ENCODE measurements at regions not wholly inside any gene's neighbourhood (a gene's known extent, or its start where the extent isn't known, plus 50 kb on each side); places are given as distances from the start of the nearest gene placed in this dataset.
"Not testable (repeated sequence)": the region's sequence is repeated elsewhere in the genome, so short reads cannot be mapped to it uniquely, and the experiment has no call there.

- no peak for DNase-seq
- no peak for TF ChIP-seq GATA1 (IDR thresholded peaks at IDR 0.05; ENCODE audit: low read depth, low read length)
- no peak for TF ChIP-seq POLR2A (IDR thresholded peaks at IDR 0.05; ENCODE audit: low read length)
Observed at GRCh38 chr6:1227600-1227934, 84.3 kb upstream of the FOXQ1 start.

- DNase-seq, result no peak
- TF ChIP-seq GATA1 (IDR thresholded peaks at IDR 0.05; ENCODE audit: low read depth, low read length) (no peak), POLR2A (IDR thresholded peaks at IDR 0.05; ENCODE audit: low read length) (no peak)
Observed at GRCh38 chr6:1226277-1227099, 85.4 kb upstream of the FOXQ1 start.

- TF ChIP-seq GATA1 (IDR thresholded peaks at IDR 0.05; ENCODE audit: low read depth, low read length) (no peak), POLR2A (IDR thresholded peaks at IDR 0.05; ENCODE audit: low read length) (no peak)
- no peak for DNase-seq
Observed at GRCh38 chr6:1224514-1224913, 87.4 kb upstream of the FOXQ1 start.

GRCh38 chr6:1222728-1223595 lies 88.9 kb upstream of the FOXQ1 start:
- TF ChIP-seq POLR2A (IDR thresholded peaks at IDR 0.05; ENCODE audit: low read length), result no peak
- TF ChIP-seq GATA1 (IDR thresholded peaks at IDR 0.05; ENCODE audit: low read depth, low read length), result no peak
- DNase-seq, result no peak

GRCh38 chr6:1217396-1217795 lies 94.5 kb upstream of the FOXQ1 start:
- TF ChIP-seq POLR2A (IDR thresholded peaks at IDR 0.05; ENCODE audit: low read length) (no peak), GATA1 (IDR thresholded peaks at IDR 0.05; ENCODE audit: low read depth, low read length) (no peak)

GRCh38 chr6:1216488-1216974 lies 95.4 kb upstream of the FOXQ1 start:
- TF ChIP-seq POLR2A (IDR thresholded peaks at IDR 0.05; ENCODE audit: low read length) (no peak), GATA1 (IDR thresholded peaks at IDR 0.05; ENCODE audit: low read depth, low read length) (no peak)
- no peak for DNase-seq

More at GRCh38 chr6:1217396-1217795, 94.5 kb upstream of the FOXQ1 start:
- no peak for DNase-seq

- TF ChIP-seq POLR2A (IDR thresholded peaks at IDR 0.05; ENCODE audit: low read length) (no peak), GATA1 (IDR thresholded peaks at IDR 0.05; ENCODE audit: low read depth, low read length) (no peak)
- no peak for DNase-seq
Observed at GRCh38 chr6:1215884-1216487, 95.9 kb upstream of the FOXQ1 start.

- no peak for DNase-seq
- no peak for TF ChIP-seq GATA1 (IDR thresholded peaks at IDR 0.05; ENCODE audit: low read depth, low read length)
- no peak for TF ChIP-seq POLR2A (IDR thresholded peaks at IDR 0.05; ENCODE audit: low read length)
Observed at GRCh38 chr6:1215023-1215422, 96.9 kb upstream of the FOXQ1 start.

GRCh38 chr6:1212919-1213318 lies 99.0 kb upstream of the FOXQ1 start:
- DNase-seq, result no peak
- TF ChIP-seq POLR2A (IDR thresholded peaks at IDR 0.05; ENCODE audit: low read length) (no peak), GATA1 (IDR thresholded peaks at IDR 0.05; ENCODE audit: low read depth, low read length) (no peak)

- DNase-seq, result not testable (repeated sequence)
Observed at GRCh38 chr6:1212138-1212537, 99.8 kb upstream of the FOXQ1 start.

GRCh38 chr6:1210631-1211030 lies 101.3 kb upstream of the FOXQ1 start:
- DNase-seq, result not testable (repeated sequence)

- no peak for TF ChIP-seq GATA1 (IDR thresholded peaks at IDR 0.05; ENCODE audit: low read depth, low read length)
- TF ChIP-seq POLR2A (IDR thresholded peaks at IDR 0.05; ENCODE audit: low read length), result no peak
- no peak for DNase-seq
Observed at GRCh38 chr6:1208876-1209275, 103.0 kb upstream of the FOXQ1 start.

- TF ChIP-seq POLR2A (IDR thresholded peaks at IDR 0.05; ENCODE audit: low read length) (no peak), GATA1 (IDR thresholded peaks at IDR 0.05; ENCODE audit: low read depth, low read length) (no peak)
- no peak for DNase-seq
Observed at GRCh38 chr6:1203546-1203945, 108.4 kb upstream of the FOXQ1 start.

- no peak for DNase-seq
- TF ChIP-seq GATA1 (IDR thresholded peaks at IDR 0.05; ENCODE audit: low read depth, low read length), result no peak
Observed at GRCh38 chr6:1202201-1202600, 109.7 kb upstream of the FOXQ1 start.
